ENCODE measurements at regions not wholly inside any gene's neighbourhood (a gene's known extent, or its start where the extent isn't known, plus 50 kb on each side); places are given as distances from the start of the nearest gene placed in this dataset.

GRCh38 chr1:96482616-96483015 is 239.0 kb upstream of the PTBP2 start:
- TF ChIP-seq POLR2AphosphoS5 (IDR thresholded peaks at IDR 0.05; ENCODE audit: low read depth, low read length) (no peak), POLR2A (IDR thresholded peaks at IDR 0.05; ENCODE audit: low read depth, low read length) (no peak)

Measured in GM12892 (cell line).